ENCODE measurements at regions not wholly inside any gene's neighbourhood (a gene's known extent, or its start where the extent isn't known, plus 50 kb on each side); places are given as distances from the start of the nearest gene placed in this dataset.

GRCh38 chr19:28021259-28022185, 1191.4 kb downstream of the UQCRFS1 start:
- TF ChIP-seq CTCF (IDR thresholded peaks at IDR 0.05) (no peak), EP300 (IDR thresholded peaks at IDR 0.05) (no peak), POLR2A (IDR thresholded peaks at IDR 0.05) (no peak)
